Neural progenitor cell (in vitro differentiated cells): ENCODE measurements at regions not wholly inside any gene's neighbourhood (a gene's known extent, or its start where the extent isn't known, plus 50 kb on each side); places are given as distances from the start of the nearest gene placed in this dataset.
"Not testable (repeated sequence)": the region's sequence is repeated elsewhere in the genome, so short reads cannot be mapped to it uniquely, and the experiment has no call there.

Source experiments
- DNase-seq: peaks from one replicate; pipeline ENCODE4 v3.0.0-alpha.2; 2016; ENCODE audit warnings: low spot score
- H2AFZ ChIP-seq: fragments of 200-600 bp; sonication (generic); replicated peaks from 2 replicates; pipeline ENCODE4 v1.6.1; 2016; ENCODE audit warnings: antibody characterized with exemption
- H3F3A ChIP-seq: fragments of 200-600 bp; sonication (generic); 2 replicates; pipeline ENCODE4 v1.6.1; 2016; ENCODE audit warnings: antibody characterized with exemption, low read depth
- H3K27ac ChIP-seq: fragments of 200-600 bp; sonication (generic); 2 replicates; pipeline ENCODE4 v1.5.1; 2016; ENCODE audit warnings: mild to moderate bottlenecking
- H3K27me3 ChIP-seq: fragments of 200-600 bp; sonication (generic); 2 replicates; pipeline ENCODE4 v1.6.1; 2016; ENCODE audit warnings: mild to moderate bottlenecking, moderate library complexity
- H3K36me3 ChIP-seq: fragments of 200-600 bp; sonication (generic); 2 replicates; pipeline ENCODE4 v1.5.1; 2016
- H3K4me1 ChIP-seq: fragments of 200-600 bp; sonication (generic); 2 replicates; pipeline ENCODE4 v1.6.1; 2016; ENCODE audit warnings: mixed run types
- H3K4me2 ChIP-seq: fragments of 200-600 bp; sonication (generic); 2 replicates; pipeline ENCODE4 v1.6.1; 2016
- H3K4me3 ChIP-seq: fragments of 200-600 bp; sonication (generic); 2 replicates; pipeline ENCODE4 v1.5.1; 2016
- H3K79me2 ChIP-seq: fragments of 200-600 bp; sonication (generic); 2 replicates; pipeline ENCODE4 v1.6.1; 2016; ENCODE audit warnings: low read depth
- H3K9ac ChIP-seq: fragments of 200-600 bp; sonication (generic); 2 replicates; pipeline ENCODE4 v1.6.1; 2016
- H3K9me3 ChIP-seq: fragments of 200-600 bp; sonication (generic); 2 replicates; pipeline ENCODE4 v1.5.1; 2016; ENCODE audit warnings: low read depth
- H4K20me1 ChIP-seq: fragments of 200-600 bp; sonication (generic); 2 replicates; pipeline ENCODE4 v1.6.1; 2016; ENCODE audit warnings: low read depth
- H3K27ac Mint-ChIP-seq: 3 replicates; pipeline ENCODE4 v1.8.0; 2021; ENCODE audit warnings: mixed read lengths
- H3K27me3 Mint-ChIP-seq: 2 replicates; pipeline ENCODE4 v1.8.0; 2022; ENCODE audit warnings: low read depth, mild to moderate bottlenecking, inconsistent platforms, moderate library complexity, mixed read lengths; ENCODE audit not compliant: insufficient read depth
- H3K36me3 Mint-ChIP-seq: 3 replicates; pipeline ENCODE4 v1.8.0; 2021; ENCODE audit warnings: mixed read lengths
- H3K4me1 Mint-ChIP-seq: 3 replicates; pipeline ENCODE4 v1.8.0; 2021; ENCODE audit warnings: mixed read lengths
- H3K4me3 Mint-ChIP-seq: 3 replicates; pipeline ENCODE4 v1.8.0; 2021; ENCODE audit warnings: mild to moderate bottlenecking, moderate library complexity, mixed read lengths
- H3K9me3 Mint-ChIP-seq: 3 replicates; pipeline ENCODE4 v1.8.0; 2020; ENCODE audit warnings: mixed read lengths
- EZH2 ChIP-seq: fragments of 200-600 bp; sonication (generic); IDR thresholded peaks from 2 replicates; pipeline ENCODE4 v1.6.1; 2017; ENCODE audit warnings: antibody characterized with exemption, mild to moderate bottlenecking, moderate library complexity
- EZH2phosphoT487 ChIP-seq: fragments of 200-600 bp; sonication (generic); IDR thresholded peaks from 2 replicates; pipeline ENCODE4 v1.6.1; 2017; ENCODE audit warnings: antibody characterized with exemption
- TF ChIP-seq, protein P1 (sequence below): fragments of 200-600 bp; sonication (generic); IDR thresholded peaks from 2 replicates; pipeline ENCODE4 v1.5.1; 2017; ENCODE audit warnings: antibody characterized with exemption, mild to moderate bottlenecking

DNA sequence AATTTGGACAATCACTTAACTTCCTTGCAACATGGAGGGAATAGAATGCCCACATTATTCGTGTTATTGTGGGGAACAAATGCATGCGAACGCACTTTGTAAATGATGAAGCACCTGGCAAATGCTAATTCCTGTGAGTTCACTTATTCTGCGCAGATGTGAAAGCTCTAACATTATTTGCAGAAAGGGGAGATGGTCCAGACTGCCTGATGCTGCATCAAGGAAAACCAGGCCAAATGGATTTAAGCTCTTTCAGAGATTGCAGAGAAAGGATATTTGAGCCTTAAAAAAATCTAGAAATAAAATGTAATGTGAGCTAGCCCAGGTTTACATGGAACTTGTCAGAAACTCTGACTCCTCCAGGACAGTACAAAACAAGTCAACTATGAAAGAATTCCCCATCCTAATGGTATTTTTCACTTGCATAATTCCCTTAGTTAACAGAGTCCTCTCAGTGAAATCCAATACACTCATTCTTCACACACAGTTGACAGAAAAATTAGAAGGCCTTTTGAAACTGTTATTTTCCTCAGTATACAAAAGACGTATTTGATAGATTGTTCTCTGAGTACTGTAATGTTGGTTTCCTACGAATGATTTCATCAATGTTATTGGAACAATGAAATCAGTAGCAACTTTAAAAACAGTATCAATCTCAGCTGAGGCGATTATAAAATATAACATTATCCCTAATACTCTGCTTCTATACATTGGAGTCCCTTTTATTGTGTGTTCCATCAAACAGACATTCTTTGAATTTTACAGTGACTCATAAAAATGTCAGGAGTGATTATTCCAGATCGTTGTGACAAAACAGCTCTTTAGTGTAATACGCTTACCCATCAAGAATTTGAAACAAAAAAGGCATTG, 136.3 kb upstream of the ANK3 start:
- Histone ChIP-seq H3K36me3 (no peaks in the 10 kb centered on the region), H3K27me3 (no peaks in the 10 kb centered on the region), H2AFZ (no peak overlapping the region), H3K4me2 (no peak overlapping the region), H3K27ac (no peak overlapping the region), H4K20me1 (no peaks in the 10 kb centered on the region), H3K79me2 (no peaks in the 10 kb centered on the region), H3K4me3 (no peak overlapping the region), H3F3A (no peaks in the 10 kb centered on the region), H3K9me3 (no peaks in the 10 kb centered on the region), H3K4me1 (peaks cover 14% of the 10 kb centered on the region), H3K9ac (no peak overlapping the region)
- TF ChIP-seq, protein P1, sequence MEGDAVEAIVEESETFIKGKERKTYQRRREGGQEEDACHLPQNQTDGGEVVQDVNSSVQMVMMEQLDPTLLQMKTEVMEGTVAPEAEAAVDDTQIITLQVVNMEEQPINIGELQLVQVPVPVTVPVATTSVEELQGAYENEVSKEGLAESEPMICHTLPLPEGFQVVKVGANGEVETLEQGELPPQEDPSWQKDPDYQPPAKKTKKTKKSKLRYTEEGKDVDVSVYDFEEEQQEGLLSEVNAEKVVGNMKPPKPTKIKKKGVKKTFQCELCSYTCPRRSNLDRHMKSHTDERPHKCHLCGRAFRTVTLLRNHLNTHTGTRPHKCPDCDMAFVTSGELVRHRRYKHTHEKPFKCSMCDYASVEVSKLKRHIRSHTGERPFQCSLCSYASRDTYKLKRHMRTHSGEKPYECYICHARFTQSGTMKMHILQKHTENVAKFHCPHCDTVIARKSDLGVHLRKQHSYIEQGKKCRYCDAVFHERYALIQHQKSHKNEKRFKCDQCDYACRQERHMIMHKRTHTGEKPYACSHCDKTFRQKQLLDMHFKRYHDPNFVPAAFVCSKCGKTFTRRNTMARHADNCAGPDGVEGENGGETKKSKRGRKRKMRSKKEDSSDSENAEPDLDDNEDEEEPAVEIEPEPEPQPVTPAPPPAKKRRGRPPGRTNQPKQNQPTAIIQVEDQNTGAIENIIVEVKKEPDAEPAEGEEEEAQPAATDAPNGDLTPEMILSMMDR: no peak
- TF ChIP-seq EZH2: no peak
- no peak for TF ChIP-seq EZH2phosphoT487
- Mint-ChIP-seq H3K27ac (no peak overlapping the region), H3K9me3 (peaks cover 10% of the 10 kb centered on the region), H3K4me1 (peaks cover 22% of the 10 kb centered on the region), H3K36me3 (peaks cover 3% of the 10 kb centered on the region), H3K27me3 (no peaks in the 10 kb centered on the region), H3K4me3 (no peak overlapping the region)
- DNase-seq: no peak

DNA sequence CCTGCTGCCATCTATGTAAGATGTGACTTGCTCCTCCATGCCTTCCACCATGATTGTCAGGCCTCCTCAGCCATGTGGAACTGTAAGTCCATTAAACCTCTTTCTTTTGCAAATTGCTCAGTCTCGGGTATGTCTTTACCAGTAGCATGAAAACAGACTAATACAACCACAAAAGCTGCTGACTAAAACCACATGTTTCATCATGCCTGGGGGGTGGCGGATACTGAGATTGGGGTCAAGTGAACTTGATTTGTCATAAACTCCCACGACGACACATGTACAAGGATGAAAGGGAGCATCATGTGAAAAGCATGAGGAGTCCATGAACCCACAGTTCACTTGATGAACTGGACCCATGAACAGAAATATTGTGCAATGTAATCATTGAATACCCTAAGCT, 134.9 kb upstream of the ANK3 start:
- H3K4me1 Mint-ChIP-seq: peaks cover 22% of the 10 kb centered on the region
- Histone ChIP-seq H3K4me2 (no peak overlapping the region), H3K4me3 (no peak overlapping the region), H3K27me3 (no peaks in the 10 kb centered on the region), H3K36me3 (no peaks in the 10 kb centered on the region), H3K27ac (no peak overlapping the region), H3F3A (no peaks in the 10 kb centered on the region), H2AFZ (no peak overlapping the region), H3K9me3 (no peaks in the 10 kb centered on the region), H4K20me1 (no peaks in the 10 kb centered on the region), H3K9ac (no peak overlapping the region), H3K79me2 (no peaks in the 10 kb centered on the region), H3K4me1 (peaks cover 14% of the 10 kb centered on the region)
- TF ChIP-seq, protein P1: no peak
- TF ChIP-seq EZH2phosphoT487: no peak
- no peak for TF ChIP-seq EZH2
- H3K36me3 Mint-ChIP-seq: peaks cover 3% of the 10 kb centered on the region
- H3K27ac Mint-ChIP-seq: no peak overlapping the region
- peaks cover 10% of the 10 kb centered on the region for H3K9me3 Mint-ChIP-seq
- no peaks in the 10 kb centered on the region for H3K27me3 Mint-ChIP-seq
- no peak for DNase-seq
- no peak overlapping the region for H3K4me3 Mint-ChIP-seq

DNA sequence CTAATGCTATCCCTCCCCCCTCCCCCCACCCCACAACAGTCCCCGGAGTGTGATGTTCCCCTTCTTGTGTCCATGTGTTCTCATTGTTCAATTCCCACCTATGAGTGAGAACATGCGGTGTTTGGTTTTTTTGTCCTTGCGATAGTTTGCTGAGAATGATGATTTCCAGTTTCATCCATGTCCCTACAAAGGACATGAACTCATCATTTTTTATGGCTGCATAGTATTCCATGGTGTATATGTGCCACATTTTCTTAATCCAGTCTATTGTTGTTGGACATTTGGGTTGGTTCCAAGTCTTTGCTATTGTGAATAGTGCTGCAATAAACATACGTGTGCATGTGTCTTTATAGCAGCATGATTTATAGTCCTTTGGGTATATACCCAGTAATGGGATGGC, 133.7 kb upstream of the ANK3 start:
- H3K9me3 ChIP-seq, H3K4me2 ChIP-seq, H3K27ac ChIP-seq, H3K27ac Mint-ChIP-seq, H3K9ac ChIP-seq, H3K79me2 ChIP-seq, H3K4me3 Mint-ChIP-seq, H3K36me3 Mint-ChIP-seq, H3K4me3 ChIP-seq, H3K27me3 Mint-ChIP-seq, H4K20me1 ChIP-seq, H3F3A ChIP-seq, H3K27me3 ChIP-seq, H2AFZ ChIP-seq, H3K9me3 Mint-ChIP-seq, DNase-seq, H3K36me3 ChIP-seq: not testable (repeated sequence)
- peaks cover 14% of the 10 kb centered on the region for H3K4me1 ChIP-seq
- peaks cover 22% of the 10 kb centered on the region for H3K4me1 Mint-ChIP-seq

DNA sequence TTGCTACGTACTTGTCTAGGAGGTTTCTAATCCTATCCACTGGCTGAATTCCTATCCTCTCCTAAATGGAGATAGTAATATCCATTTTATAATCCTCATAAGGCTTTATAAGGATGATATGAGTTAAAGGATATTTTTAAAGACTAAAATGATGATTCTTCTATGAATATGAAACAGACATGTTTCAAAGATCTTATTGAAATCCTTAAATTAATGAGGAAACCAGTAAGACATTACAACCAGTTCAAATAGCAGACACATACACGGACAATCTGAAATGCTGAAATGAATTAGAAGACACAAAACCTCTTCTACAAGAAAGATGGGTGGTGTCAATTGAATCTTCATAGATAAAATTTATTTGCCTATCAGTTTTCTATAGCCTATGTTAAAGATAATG, 132.9 kb upstream of the ANK3 start:
- Histone ChIP-seq H3K4me3 (no peak overlapping the region), H3K36me3 (no peaks in the 10 kb centered on the region), H3K27me3 (no peaks in the 10 kb centered on the region), H3F3A (no peaks in the 10 kb centered on the region), H3K4me1 (peaks cover 14% of the 10 kb centered on the region), H3K79me2 (no peaks in the 10 kb centered on the region), H3K9me3 (no peaks in the 10 kb centered on the region), H2AFZ (no peak overlapping the region), H4K20me1 (no peaks in the 10 kb centered on the region), H3K9ac (no peak overlapping the region), H3K4me2 (no peak overlapping the region), H3K27ac (no peak overlapping the region)
- no peak overlapping the region for H3K4me3 Mint-ChIP-seq
- peaks cover 22% of the 10 kb centered on the region for H3K4me1 Mint-ChIP-seq
- peaks cover 3% of the 10 kb centered on the region for H3K36me3 Mint-ChIP-seq
- TF ChIP-seq EZH2phosphoT487 (no peak), EZH2 (no peak)
- TF ChIP-seq, protein P1: no peak
- H3K27ac Mint-ChIP-seq: no peak overlapping the region
- no peak for DNase-seq
- peaks cover 10% of the 10 kb centered on the region for H3K9me3 Mint-ChIP-seq
- no peaks in the 10 kb centered on the region for H3K27me3 Mint-ChIP-seq
